Rectal smooth muscle tissue (tissue), 1 donor: ENCODE measurements at regions not wholly inside any gene's neighbourhood (a gene's known extent, or its start where the extent isn't known, plus 50 kb on each side); places are given as distances from the start of the nearest gene placed in this dataset.

Experiments used
- H3K27ac ChIP-seq: one replicate; pipeline ENCODE4 v1.7.0; 2013; ENCODE audit warnings: low read depth, low read length, inconsistent platforms
- H3K27me3 ChIP-seq: one replicate; pipeline ENCODE4 v1.7.0; 2013; ENCODE audit warnings: low read length; ENCODE audit not compliant: control insufficient read depth, insufficient read depth
- H3K36me3 ChIP-seq: one replicate; pipeline ENCODE4 v1.7.0; 2013; ENCODE audit warnings: low read length; ENCODE audit not compliant: control insufficient read depth, insufficient read depth
- H3K4me1 ChIP-seq: one replicate; pipeline ENCODE4 v1.7.0; 2013; ENCODE audit warnings: low read length; ENCODE audit not compliant: control insufficient read depth, insufficient read depth
- H3K4me3 ChIP-seq: one replicate; pipeline ENCODE4 v1.7.0; 2013; ENCODE audit warnings: low read length
- H3K9ac ChIP-seq: one replicate; pipeline ENCODE4 v1.7.0; 2013; ENCODE audit warnings: low read length

- no peaks in the 10 kb centered on the region for H3K36me3 ChIP-seq
- no peak overlapping the region for H3K9ac ChIP-seq
- no peak overlapping the region for H3K4me3 ChIP-seq
- H3K4me1 ChIP-seq = no peaks in the 10 kb centered on the region
- no peaks in the 10 kb centered on the region for H3K27me3 ChIP-seq
- no peak overlapping the region for H3K27ac ChIP-seq
Measured at GRCh38 chr3:7917443-7918151, 584.0 kb upstream of the LMCD1 start.

GRCh38 chr3:7920211-7920610 lies 581.4 kb upstream of the LMCD1 start:
- no peaks in the 10 kb centered on the region for H3K27me3 ChIP-seq
- H3K27ac ChIP-seq = no peak overlapping the region
- H3K4me3 ChIP-seq = no peak overlapping the region
- H3K9ac ChIP-seq = no peak overlapping the region
- H3K36me3 ChIP-seq = no peaks in the 10 kb centered on the region
- H3K4me1 ChIP-seq = no peaks in the 10 kb centered on the region

GRCh38 chr3:7924228-7924627 lies 577.4 kb upstream of the LMCD1 start:
- H3K36me3 ChIP-seq = no peaks in the 10 kb centered on the region
- no peak overlapping the region for H3K27ac ChIP-seq
- no peak overlapping the region for H3K9ac ChIP-seq
- H3K4me3 ChIP-seq = no peak overlapping the region
- no peaks in the 10 kb centered on the region for H3K27me3 ChIP-seq
- no peaks in the 10 kb centered on the region for H3K4me1 ChIP-seq

- no peaks in the 10 kb centered on the region for H3K36me3 ChIP-seq
- no peak overlapping the region for H3K4me3 ChIP-seq
- H3K27me3 ChIP-seq = no peaks in the 10 kb centered on the region
- no peaks in the 10 kb centered on the region for H3K4me1 ChIP-seq
- H3K27ac ChIP-seq = no peak overlapping the region
- no peak overlapping the region for H3K9ac ChIP-seq
Measured at GRCh38 chr3:7927015-7927414, 574.6 kb upstream of the LMCD1 start.

GRCh38 chr3:7927864-7928263 lies 573.8 kb upstream of the LMCD1 start:
- Histone ChIP-seq H3K27me3 (no peaks in the 10 kb centered on the region), H3K36me3 (no peaks in the 10 kb centered on the region), H3K27ac (no peak overlapping the region), H3K4me1 (no peaks in the 10 kb centered on the region), H3K9ac (no peak overlapping the region), H3K4me3 (no peak overlapping the region)

GRCh38 chr3:7929319-7929889 lies 572.2 kb upstream of the LMCD1 start:
- Histone ChIP-seq H3K36me3 (no peaks in the 10 kb centered on the region), H3K27ac (no peak overlapping the region), H3K27me3 (no peaks in the 10 kb centered on the region), H3K4me3 (no peak overlapping the region), H3K9ac (no peak overlapping the region), H3K4me1 (no peaks in the 10 kb centered on the region)

- Histone ChIP-seq H3K27me3 (no peaks in the 10 kb centered on the region), H3K27ac (no peak overlapping the region), H3K4me3 (no peak overlapping the region), H3K36me3 (no peaks in the 10 kb centered on the region), H3K9ac (no peak overlapping the region), H3K4me1 (no peaks in the 10 kb centered on the region)
Measured at GRCh38 chr3:7934362-7934761, 567.3 kb upstream of the LMCD1 start.

GRCh38 chr3:7947930-7948329 lies 553.7 kb upstream of the LMCD1 start:
- Histone ChIP-seq H3K27me3 (no peaks in the 10 kb centered on the region), H3K27ac (no peak overlapping the region), H3K4me1 (no peaks in the 10 kb centered on the region), H3K4me3 (no peak overlapping the region), H3K9ac (no peak overlapping the region), H3K36me3 (no peaks in the 10 kb centered on the region)

GRCh38 chr3:7950890-7951289 lies 550.7 kb upstream of the LMCD1 start:
- Histone ChIP-seq H3K4me1 (no peaks in the 10 kb centered on the region), H3K4me3 (no peak overlapping the region), H3K9ac (no peak overlapping the region), H3K27me3 (no peaks in the 10 kb centered on the region), H3K27ac (no peak overlapping the region), H3K36me3 (no peaks in the 10 kb centered on the region)

- Histone ChIP-seq H3K27ac (no peak overlapping the region), H3K4me1 (no peaks in the 10 kb centered on the region), H3K4me3 (no peak overlapping the region), H3K27me3 (no peaks in the 10 kb centered on the region), H3K9ac (no peak overlapping the region), H3K36me3 (no peaks in the 10 kb centered on the region)
Measured at GRCh38 chr3:7953449-7954014, 548.1 kb upstream of the LMCD1 start.

GRCh38 chr3:7957024-7957423 lies 544.6 kb upstream of the LMCD1 start:
- Histone ChIP-seq H3K27me3 (no peaks in the 10 kb centered on the region), H3K27ac (no peak overlapping the region), H3K9ac (no peak overlapping the region), H3K4me3 (no peak overlapping the region), H3K4me1 (no peaks in the 10 kb centered on the region), H3K36me3 (no peaks in the 10 kb centered on the region)

GRCh38 chr3:7959094-7959493 lies 542.5 kb upstream of the LMCD1 start:
- no peaks in the 10 kb centered on the region for H3K36me3 ChIP-seq
- H3K4me3 ChIP-seq = no peak overlapping the region
- H3K27ac ChIP-seq = no peak overlapping the region

GRCh38 chr3:7960601-7961000 lies 541.0 kb upstream of the LMCD1 start:
- no peak overlapping the region for H3K27ac ChIP-seq
- H3K27me3 ChIP-seq = no peaks in the 10 kb centered on the region
- no peaks in the 10 kb centered on the region for H3K4me1 ChIP-seq
- H3K4me3 ChIP-seq = no peak overlapping the region
- H3K36me3 ChIP-seq = no peaks in the 10 kb centered on the region
- no peak overlapping the region for H3K9ac ChIP-seq

More at GRCh38 chr3:7959094-7959493, 542.5 kb upstream of the LMCD1 start:
- H3K9ac ChIP-seq = no peak overlapping the region
- H3K27me3 ChIP-seq = no peaks in the 10 kb centered on the region
- H3K4me1 ChIP-seq = no peaks in the 10 kb centered on the region
